ENCODE measurements at regions not wholly inside any gene's neighbourhood (a gene's known extent, or its start where the extent isn't known, plus 50 kb on each side); places are given as distances from the start of the nearest gene placed in this dataset.

DNA sequence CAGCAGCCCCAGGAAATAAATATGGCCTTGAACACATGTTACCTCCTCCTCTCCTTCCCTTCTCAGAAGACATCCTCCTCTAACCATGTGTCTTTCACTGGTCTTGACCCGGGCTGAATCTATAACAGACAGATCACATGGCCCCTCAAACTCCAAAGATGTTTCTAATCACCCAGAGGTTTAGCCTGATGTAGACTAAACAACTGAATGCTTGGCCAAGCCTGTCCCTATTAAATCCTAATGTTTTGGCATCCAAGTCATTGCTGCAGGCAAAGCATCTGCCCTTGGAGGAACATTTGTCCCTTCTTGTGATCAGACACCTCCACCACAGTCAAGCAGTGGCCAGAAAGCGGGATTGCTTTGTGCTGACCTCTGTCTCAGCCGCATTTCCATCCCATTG is 65.5 kb downstream of the ANKRD60 start:
- ChIA-PET POLR2A (no interaction called here), CTCF (no interaction called here)
- DNase-seq (ENCODE audit: low read depth, low spot score), result no peak
- Histone ChIP-seq H3K27ac (ENCODE audit: low read depth, low read length) (no peak overlapping the region), H3K4me3 (ENCODE audit: low read depth, low read length) (no peak overlapping the region), H3K9me3 (ENCODE audit: control insufficient read depth, insufficient read depth, low read length) (no peaks in the 10 kb centered on the region), H3K27me3 (ENCODE audit: control insufficient read depth, insufficient read depth, low read length) (no peaks in the 10 kb centered on the region)
- TF ChIP-seq CTCF (IDR thresholded peaks at IDR 0.05; ENCODE audit: low read depth, low read length), result no peak

DNA sequence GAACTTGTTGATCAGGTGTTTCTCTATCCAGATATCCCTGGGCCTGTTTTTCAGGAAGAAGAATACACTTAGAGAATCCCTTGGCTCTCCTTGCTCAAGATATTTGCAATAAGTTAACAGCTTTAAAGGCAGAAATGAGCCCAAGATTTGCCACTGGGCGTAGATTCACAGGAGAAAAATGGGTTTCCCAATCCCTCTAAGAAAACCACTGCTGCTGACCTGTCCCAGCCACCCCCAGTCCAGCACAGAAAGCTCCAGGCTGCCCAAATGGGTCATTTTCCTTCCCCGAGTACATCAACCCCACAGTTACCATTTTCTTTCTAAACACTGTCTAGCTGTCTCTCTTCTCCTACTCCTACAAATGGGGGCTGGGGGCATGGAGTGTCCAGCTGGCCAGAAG is 67.3 kb downstream of the ANKRD60 start:
- CTCF ChIA-PET, result no interaction called here
- no peak overlapping the region for H3K4me3 ChIP-seq (ENCODE audit: low read depth, low read length)
- no peaks in the 10 kb centered on the region for H3K27me3 ChIP-seq (ENCODE audit: control insufficient read depth, insufficient read depth, low read length)
- POLR2A ChIA-PET, result no interaction called here
- H3K9me3 ChIP-seq (ENCODE audit: control insufficient read depth, insufficient read depth, low read length), result no peaks in the 10 kb centered on the region
- no peak for DNase-seq (ENCODE audit: low read depth, low spot score)
- H3K27ac ChIP-seq (ENCODE audit: low read depth, low read length), result no peak overlapping the region
- TF ChIP-seq CTCF (IDR thresholded peaks at IDR 0.05; ENCODE audit: low read depth, low read length), result no peak

GRCh38 chr20:58160451-58161061 is 67.9 kb downstream of the ANKRD60 start:
- no peaks in the 10 kb centered on the region for H3K27me3 ChIP-seq (ENCODE audit: control insufficient read depth, insufficient read depth, low read length)
- TF ChIP-seq CTCF (IDR thresholded peaks at IDR 0.05; ENCODE audit: low read depth, low read length), result no peak
- CTCF ChIA-PET, result no interaction called here
- POLR2A ChIA-PET, result no interaction called here
- H3K9me3 ChIP-seq (ENCODE audit: control insufficient read depth, insufficient read depth, low read length), result no peaks in the 10 kb centered on the region
- no peak overlapping the region for H3K4me3 ChIP-seq (ENCODE audit: low read depth, low read length)
- no peak for DNase-seq (ENCODE audit: low read depth, low spot score)
- no peak overlapping the region for H3K27ac ChIP-seq (ENCODE audit: low read depth, low read length)

- ChIA-PET POLR2A (interaction anchor here (0.6 kb wide), 1 partner anchor 27 kb away, joined by 3 read pairs; no protein-coding TSS in a partner anchor), CTCF (no interaction called here)
- DNase-seq (ENCODE audit: low read depth, low spot score), result no peak
- Histone ChIP-seq H3K27ac (ENCODE audit: low read depth, low read length) (no peak overlapping the region), H3K27me3 (ENCODE audit: control insufficient read depth, insufficient read depth, low read length) (peaks cover 8% of the 10 kb centered on the region), H3K9me3 (ENCODE audit: control insufficient read depth, insufficient read depth, low read length) (peaks cover 3% of the 10 kb centered on the region; the same call in 1 of the 2 replicates), H3K4me3 (ENCODE audit: low read depth, low read length) (no peak overlapping the region)
- TF ChIP-seq CTCF (IDR thresholded peaks at IDR 0.05; ENCODE audit: low read depth, low read length), result no peak
Measured at GRCh38 chr20:58155148-58155925, 73.1 kb downstream of the ANKRD60 start.

DNA sequence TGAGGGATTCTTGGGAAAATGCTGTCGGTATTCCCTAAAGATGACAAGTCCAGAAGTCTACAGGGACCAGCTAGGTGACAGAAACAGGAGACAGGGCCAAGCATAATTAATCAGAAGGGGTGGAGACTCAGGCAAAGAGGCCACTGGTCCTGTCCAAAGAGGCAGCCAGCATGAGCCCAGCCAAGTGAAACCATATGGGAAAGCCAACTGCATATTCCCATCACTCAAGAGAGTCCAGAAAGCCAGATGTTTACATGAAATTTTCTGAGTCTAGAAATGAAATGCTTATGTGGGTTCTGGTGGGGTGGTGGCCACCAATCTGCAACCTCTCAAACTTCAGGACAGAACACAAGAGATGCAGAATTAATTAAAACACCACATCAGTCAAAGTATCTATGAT is 74.3 kb downstream of the ANKRD60 start:
- H3K27ac ChIP-seq (ENCODE audit: low read depth, low read length), result no peak overlapping the region
- H3K27me3 ChIP-seq (ENCODE audit: control insufficient read depth, insufficient read depth, low read length), result peaks cover 8% of the 10 kb centered on the region
- no peak for DNase-seq (ENCODE audit: low read depth, low spot score)
- POLR2A ChIA-PET, result no interaction called here
- H3K9me3 ChIP-seq (ENCODE audit: control insufficient read depth, insufficient read depth, low read length), result peaks cover 3% of the 10 kb centered on the region; the same call in 1 of the 2 replicates
- CTCF ChIA-PET, result no interaction called here
- H3K4me3 ChIP-seq (ENCODE audit: low read depth, low read length), result no peak overlapping the region
- no peak for TF ChIP-seq CTCF (IDR thresholded peaks at IDR 0.05; ENCODE audit: low read depth, low read length)

Data from AG04450 (cell line).